K562 (cell line): ENCODE measurements at regions not wholly inside any gene's neighbourhood (a gene's known extent, or its start where the extent isn't known, plus 50 kb on each side); places are given as distances from the start of the nearest gene placed in this dataset.

Source experiments
- C11orf30 ChIP-seq: fragments of 450-650 bp; IDR thresholded peaks from 2 replicates; pipeline ENCODE4 v1.6.1; 2016; ENCODE audit warnings: low read depth, mild to moderate bottlenecking
- E2F6 ChIP-seq, 2 experiments: IDR thresholded peaks; 2 replicates each; pipeline ENCODE4 v1.6.1; 2011; ENCODE audit warnings: borderline replicate concordance in 1 of 2, control low read depth in 1 of 2, low read depth in 1 of 2, low read length in 1 of 2, mild to moderate bottlenecking in 1 of 2, mixed read lengths in 1 of 2, moderate library complexity in 1 of 2; ENCODE audit not compliant: insufficient read depth in 1 of 2, insufficient read length in 1 of 2, poor library complexity in 1 of 2, severe bottlenecking in 1 of 2; ENCODE audit errors: extremely low read depth in 1 of 2
- EP300 ChIP-seq: IDR thresholded peaks from 2 replicates; pipeline ENCODE4 v1.6.1; 2012; ENCODE audit warnings: low read length, improper control_type of control experiment
- FOXM1 ChIP-seq, 2 experiments: fragments of 450-650 bp in 1 of 2; sonication (generic) in 1 of 2; formaldehyde crosslinking in 1 of 2; IDR thresholded peaks; 2 replicates each; pipeline versions ENCODE4 v1.6.1 to v1.9.0; 2017 to 2022; ENCODE audit warnings: low read depth in 2 of 2, mild to moderate bottlenecking in 2 of 2, missing genetic modification reagents in 1 of 2, moderate library complexity in 1 of 2
- LCOR ChIP-seq: sonication (generic); formaldehyde crosslinking; IDR thresholded peaks from 2 replicates; pipeline ENCODE4 v1.8.0; 2022; ENCODE audit warnings: mild to moderate bottlenecking, missing genetic modification reagents
- MCM7 ChIP-seq, 2 experiments: fragments of 450-650 bp; IDR thresholded peaks; 2 replicates each; pipeline ENCODE4 v1.6.1; 2016 to 2018
- MTA3 ChIP-seq: fragments of 450-650 bp; formaldehyde crosslinking; IDR thresholded peaks from 2 replicates; pipeline ENCODE4 v1.6.1; 2017; ENCODE audit warnings: mild to moderate bottlenecking, borderline replicate concordance
- NEUROD1 ChIP-seq: fragments of 150-350 bp; IDR thresholded peaks from 2 replicates; pipeline ENCODE4 v1.6.1; 2014; ENCODE audit warnings: borderline replicate concordance, low read length, low read depth; ENCODE audit not compliant: partially characterized antibody
- POLR2A ChIP-seq: fragments of 450-650 bp; conservative IDR thresholded peaks from 2 replicates; pipeline ENCODE4 v1.6.1; 2016
- SOX6 ChIP-seq: fragments of 450-650 bp; IDR thresholded peaks from 2 replicates; pipeline ENCODE4 v1.6.1; 2014; ENCODE audit warnings: mild to moderate bottlenecking
- SUPT5H ChIP-seq: fragments of 450-650 bp; IDR thresholded peaks from 2 replicates; pipeline ENCODE4 v1.6.1; 2016
- ZNF318 ChIP-seq, 2 experiments: fragments of 450-650 bp; IDR thresholded peaks; 2 replicates each; pipeline ENCODE4 v1.6.1; 2016; ENCODE audit warnings: mild to moderate bottlenecking in 2 of 2, borderline replicate concordance in 1 of 2, low read depth in 1 of 2, moderate library complexity in 1 of 2
- ZNF668 ChIP-seq: fragments of 250-450 bp; sonication (Bioruptor Pico); IDR thresholded peaks from 2 replicates; pipeline ENCODE4 v1.8.0; 2022; ENCODE audit warnings: mild to moderate bottlenecking, inconsistent platforms
- ZNF778 ChIP-seq: fragments of 450-650 bp; formaldehyde crosslinking; IDR thresholded peaks from 2 replicates; pipeline ENCODE4 v1.4.0; 2020; ENCODE audit warnings: mild to moderate bottlenecking, moderate library complexity
- TF ChIP-seq, protein P1 (sequence below): fragments of 250-450 bp; sonication (Bioruptor Pico); IDR thresholded peaks from 2 replicates; pipeline ENCODE4 v1.8.0; 2021; ENCODE audit warnings: mild to moderate bottlenecking, moderate library complexity
- TF ChIP-seq, protein P2 (sequence below): fragments of 450-650 bp; formaldehyde crosslinking; IDR thresholded peaks from 2 replicates; pipeline ENCODE4 v1.4.0; 2020; ENCODE audit warnings: mild to moderate bottlenecking, mixed read lengths

DNA sequence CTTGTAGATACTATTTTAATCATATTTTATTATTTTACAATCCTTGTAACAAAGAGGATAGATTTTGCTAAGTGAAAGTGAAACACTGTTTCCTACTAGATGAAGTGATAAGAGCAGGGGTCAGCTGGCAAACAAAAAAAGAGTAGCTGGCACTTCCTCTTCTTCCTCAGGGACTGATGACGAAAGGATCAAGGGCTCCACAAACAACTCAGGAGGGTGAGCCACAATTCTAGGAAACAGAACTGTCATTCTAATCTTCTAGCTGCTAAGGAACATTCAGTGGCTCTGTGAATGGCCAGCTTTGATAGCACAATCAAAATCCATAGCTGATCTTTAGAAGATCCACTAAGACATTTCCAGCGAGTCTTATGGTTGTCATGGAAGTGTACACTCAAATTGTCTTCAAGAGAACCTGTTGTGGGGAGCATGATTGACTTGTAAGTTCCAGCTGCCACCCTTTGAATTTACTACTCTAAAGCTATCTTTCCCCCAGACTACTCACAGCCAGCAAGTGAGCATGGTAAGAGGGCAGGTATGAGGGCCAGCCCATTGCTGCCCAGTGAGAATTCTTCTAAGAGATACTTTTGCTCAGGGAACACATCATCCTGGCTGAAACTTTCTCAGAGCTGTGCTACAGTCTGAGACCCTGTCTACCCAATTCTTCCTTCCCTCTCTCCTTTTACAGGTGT is 275.7 kb upstream of the RASGEF1B start (continued):
- TF ChIP-seq ZNF668 (CRISPR knock-in tag) (no peak), ZNF778 (CRISPR knock-in tag) (no peak), NEUROD1 (no peak), FOXM1 (IDR thresholded peaks at IDR 0.05; ENCODE audit: low read depth) (peak; percentile 58; the same call in 1 of the 2 replicates), FOXM1 (CRISPR knock-in tag; IDR thresholded peaks at IDR 0.05; ENCODE audit: low read depth) (no peak), EP300 (peak; percentile 54; the same call in 1 of the 2 replicates), ZNF318 (IDR thresholded peaks at IDR 0.05; ENCODE audit: borderline replicate concordance in 1 of 2, low read depth in 1 of 2) (peak in 1 of 2 experiments; percentile 99; a peak in 2 of 4 replicates), MCM7 (IDR thresholded peaks at IDR 0.05) (no peak), LCOR (no peak), SOX6 (peak; percentile 66), C11orf30 (0 out of 2 replicates have a peak, but pooled peaks have one; percentile 8), SUPT5H (no peak), E2F6 (IDR thresholded peaks at IDR 0.05; ENCODE audit: borderline replicate concordance in 1 of 2, extremely low read depth in 1 of 2, insufficient read depth in 1 of 2, insufficient read length in 1 of 2, low read depth in 1 of 2, low read length in 1 of 2, poor library complexity in 1 of 2, severe bottlenecking in 1 of 2) (no peak), MTA3 (no peak), POLR2A (no peak)
- TF ChIP-seq, protein P1, sequence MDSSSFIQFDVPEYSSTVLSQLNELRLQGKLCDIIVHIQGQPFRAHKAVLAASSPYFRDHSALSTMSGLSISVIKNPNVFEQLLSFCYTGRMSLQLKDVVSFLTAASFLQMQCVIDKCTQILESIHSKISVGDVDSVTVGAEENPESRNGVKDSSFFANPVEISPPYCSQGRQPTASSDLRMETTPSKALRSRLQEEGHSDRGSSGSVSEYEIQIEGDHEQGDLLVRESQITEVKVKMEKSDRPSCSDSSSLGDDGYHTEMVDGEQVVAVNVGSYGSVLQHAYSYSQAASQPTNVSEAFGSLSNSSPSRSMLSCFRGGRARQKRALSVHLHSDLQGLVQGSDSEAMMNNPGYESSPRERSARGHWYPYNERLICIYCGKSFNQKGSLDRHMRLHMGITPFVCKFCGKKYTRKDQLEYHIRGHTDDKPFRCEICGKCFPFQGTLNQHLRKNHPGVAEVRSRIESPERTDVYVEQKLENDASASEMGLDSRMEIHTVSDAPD (CRISPR knock-in tag): no peak
- TF ChIP-seq, protein P2, sequence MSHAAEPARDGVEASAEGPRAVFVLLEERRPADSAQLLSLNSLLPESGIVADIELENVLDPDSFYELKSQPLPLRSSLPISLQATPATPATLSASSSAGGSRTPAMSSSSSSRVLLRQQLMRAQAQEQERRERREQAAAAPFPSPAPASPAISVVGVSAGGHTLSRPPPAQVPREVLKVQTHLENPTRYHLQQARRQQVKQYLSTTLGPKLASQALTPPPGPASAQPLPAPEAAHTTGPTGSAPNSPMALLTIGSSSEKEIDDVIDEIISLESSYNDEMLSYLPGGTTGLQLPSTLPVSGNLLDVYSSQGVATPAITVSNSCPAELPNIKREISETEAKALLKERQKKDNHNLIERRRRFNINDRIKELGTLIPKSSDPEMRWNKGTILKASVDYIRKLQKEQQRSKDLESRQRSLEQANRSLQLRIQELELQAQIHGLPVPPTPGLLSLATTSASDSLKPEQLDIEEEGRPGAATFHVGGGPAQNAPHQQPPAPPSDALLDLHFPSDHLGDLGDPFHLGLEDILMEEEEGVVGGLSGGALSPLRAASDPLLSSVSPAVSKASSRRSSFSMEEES (CRISPR knock-in tag): no peak
